Activated CD4-positive, CD25-positive, alpha-beta regulatory T cell (primary cell): ENCODE measurements at regions not wholly inside any gene's neighbourhood (a gene's known extent, or its start where the extent isn't known, plus 50 kb on each side); places are given as distances from the start of the nearest gene placed in this dataset.

Experiments used
- DNase-seq, 4 experiments: peaks; one replicate each; lab custom pipeline; 2025; lab: John Stamatoyannopoulos, UW

DNA sequence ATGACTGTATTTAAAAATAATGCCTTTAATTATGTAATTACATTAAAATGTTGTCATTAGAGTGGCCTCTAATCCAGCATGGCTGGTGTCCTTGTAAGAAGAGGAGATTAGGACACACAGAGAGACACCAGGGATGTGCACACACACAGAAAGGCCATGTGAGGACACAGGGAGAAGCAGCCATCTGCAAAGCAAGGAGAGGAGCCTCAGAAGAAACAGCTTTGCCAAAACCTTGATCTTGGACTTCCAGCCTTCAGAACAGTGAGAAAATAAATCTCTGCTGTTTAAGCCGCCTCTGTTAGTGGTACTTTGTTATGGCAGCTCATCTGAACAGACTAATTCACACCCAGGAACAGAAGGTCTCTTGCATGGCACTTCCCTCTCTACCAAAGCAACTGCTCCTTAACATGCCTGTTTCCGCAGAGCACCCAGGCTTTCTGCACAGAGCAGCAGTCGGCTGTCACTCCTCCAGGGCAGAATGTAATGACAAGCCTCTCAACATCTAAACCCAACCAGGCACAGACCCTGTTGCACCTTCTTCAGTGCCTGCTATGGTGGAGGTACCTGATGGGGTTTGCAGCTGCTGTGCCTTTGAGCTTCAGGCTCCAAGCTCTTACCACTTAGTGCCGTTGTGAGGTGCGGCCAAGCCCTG, 377.7 kb downstream of the TDRD15 start:
- DNase-seq, result no peak

DNA sequence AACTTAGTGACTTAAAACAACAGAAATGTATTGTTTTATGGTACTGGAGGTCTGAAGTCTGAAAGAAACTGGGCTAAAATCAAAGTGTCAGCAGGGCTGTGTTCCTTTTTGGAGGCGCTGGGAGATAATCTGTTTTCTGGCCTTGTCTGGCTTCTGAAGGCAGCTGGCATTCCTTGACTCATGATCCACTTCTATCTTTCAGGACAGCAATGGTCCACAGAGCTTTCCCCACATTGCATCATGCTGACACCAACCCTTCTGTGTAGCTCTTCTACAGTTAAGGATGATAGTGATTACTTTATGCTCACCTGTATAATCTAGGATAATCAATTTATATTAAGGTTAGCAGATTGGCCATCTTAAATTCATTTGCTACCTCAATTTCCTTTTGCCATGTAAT, 392.1 kb downstream of the TDRD15 start:
- DNase-seq, result no peak

DNA sequence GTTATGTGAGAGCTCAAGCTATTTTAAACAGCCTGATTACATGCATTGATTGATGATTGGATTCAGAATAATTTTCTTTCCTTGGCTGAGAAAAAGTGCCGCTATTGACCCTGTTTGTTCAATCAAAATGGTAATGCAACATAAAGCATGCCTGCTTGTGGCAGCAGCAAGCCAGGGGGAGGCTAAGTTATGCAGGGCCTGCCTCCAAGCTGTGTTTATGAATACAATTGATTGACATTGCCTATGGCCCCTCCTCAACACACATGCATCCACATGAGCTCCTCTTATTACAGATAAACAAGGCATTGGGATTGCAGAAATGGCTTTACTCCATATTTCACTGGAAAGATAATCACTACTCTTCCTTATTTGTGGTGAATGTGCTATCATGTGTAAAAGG, 395.6 kb downstream of the TDRD15 start:
- no peak for DNase-seq

DNA sequence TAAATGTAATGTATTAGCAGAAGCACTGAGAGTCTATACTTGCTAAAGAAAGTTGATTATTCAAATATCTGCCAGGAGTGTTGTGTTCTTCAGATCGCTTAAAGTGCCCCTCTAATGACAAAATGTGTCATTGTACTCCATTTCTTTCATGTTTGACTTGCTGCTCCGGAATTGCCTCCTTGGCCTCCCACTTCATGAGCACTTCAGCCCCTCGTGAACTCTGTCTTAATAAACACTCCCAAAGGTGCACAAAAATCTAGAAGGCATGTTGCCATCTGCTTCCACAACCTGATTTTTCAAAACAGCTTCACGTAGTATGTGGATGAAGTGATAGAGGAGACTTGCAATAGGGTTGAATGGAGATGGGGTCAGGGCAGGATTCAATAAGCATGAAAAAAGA, 396.1 kb downstream of the TDRD15 start:
- DNase-seq, result no peak

DNA sequence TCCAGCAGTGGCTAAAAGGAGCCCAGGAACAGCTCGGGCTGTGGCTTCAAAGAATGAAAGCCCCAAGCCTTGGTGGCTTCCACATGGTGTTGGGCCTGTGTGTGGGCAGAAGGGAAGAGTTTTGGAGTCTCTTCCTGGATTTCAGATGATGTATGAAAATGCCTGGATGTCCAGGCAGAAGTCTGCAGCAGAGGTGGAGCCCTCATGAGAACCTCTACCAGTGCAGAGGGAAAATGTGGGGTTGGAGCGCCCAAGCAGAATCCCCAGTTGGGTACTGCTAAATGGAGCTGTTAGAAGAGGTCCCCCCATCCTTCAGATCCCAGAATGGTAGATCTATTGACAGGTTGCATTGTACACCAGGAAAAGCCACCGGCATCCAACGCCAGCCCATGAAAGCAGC, 412.1 kb downstream of the TDRD15 start:
- no peak for DNase-seq

DNA sequence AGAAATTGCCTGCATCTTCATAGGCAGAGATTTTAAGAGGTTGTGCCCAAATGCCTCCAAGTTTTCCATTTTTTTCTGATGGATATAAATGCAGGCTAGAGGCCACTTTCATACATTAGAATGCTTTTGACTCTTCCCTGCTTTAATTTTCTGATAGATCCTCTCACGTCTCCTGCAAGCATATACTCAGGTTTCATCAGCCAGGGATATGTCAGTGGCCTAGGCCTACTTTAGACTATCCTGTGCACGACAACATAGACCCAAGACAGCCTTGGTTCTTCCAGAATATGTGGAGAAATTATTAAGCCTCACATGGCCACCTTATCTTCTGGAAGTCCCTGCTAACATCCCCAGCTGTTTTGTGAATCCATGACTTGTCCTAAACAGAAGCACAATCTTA, 415.9 kb downstream of the TDRD15 start:
- DNase-seq, result no peak

DNA sequence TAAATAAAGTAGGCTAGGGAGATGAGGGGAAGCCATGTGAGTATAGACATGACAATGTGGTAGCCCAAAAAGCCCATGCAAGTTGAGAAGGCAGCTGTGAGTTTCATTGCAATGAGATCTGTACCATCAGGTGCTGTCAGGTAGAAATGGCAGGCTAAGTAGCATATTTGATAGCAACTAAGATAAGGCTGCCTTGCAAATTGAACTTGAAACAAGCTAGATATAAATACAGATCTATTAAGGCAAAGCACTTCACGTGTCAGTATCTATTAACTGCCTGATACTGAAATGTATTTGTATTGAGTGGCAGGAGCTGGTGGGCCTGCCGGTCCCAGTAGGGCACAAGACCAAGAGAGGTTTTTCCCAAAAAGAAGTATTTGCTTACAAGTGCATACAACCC, 419.9 kb downstream of the TDRD15 start:
- no peak for DNase-seq

DNA sequence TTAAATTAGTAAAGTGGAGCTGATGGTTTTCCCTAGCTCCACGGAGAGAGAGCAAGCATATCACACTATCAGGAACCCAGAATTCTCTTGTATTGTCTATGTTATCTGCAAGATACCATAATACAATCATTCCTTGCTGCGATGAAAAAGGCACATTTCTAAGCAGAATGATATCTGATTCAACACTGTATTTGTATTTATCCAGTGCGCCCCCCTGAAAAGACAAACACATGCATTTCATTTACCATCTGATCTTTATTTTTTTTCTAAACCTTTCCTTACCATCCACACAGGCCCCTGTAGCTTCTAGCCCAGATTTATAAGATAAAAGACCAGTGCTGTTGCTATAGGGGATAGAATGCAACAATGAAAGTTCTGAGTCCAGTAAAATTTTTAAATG, 420.6 kb downstream of the TDRD15 start:
- no peak for DNase-seq

DNA sequence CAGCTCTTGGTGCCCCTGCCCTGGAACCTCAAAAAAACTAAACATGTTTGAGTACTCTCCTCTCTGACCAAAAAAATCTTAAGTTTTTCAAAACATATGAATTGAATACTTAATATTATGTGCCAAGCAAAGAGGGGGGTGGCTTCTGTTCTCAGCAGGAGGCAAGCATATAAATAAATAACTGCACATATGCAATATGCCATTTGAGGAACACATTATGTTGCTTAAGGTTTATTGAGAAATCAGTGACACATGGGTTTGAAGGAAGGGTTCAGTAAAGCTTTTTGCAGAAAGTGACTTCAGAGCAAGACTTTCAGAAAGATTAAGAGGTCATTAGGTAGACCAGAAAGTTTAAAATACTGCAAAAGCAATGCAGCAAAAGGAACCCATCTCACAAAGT, 429.2 kb downstream of the TDRD15 start:
- no peak for DNase-seq

DNA sequence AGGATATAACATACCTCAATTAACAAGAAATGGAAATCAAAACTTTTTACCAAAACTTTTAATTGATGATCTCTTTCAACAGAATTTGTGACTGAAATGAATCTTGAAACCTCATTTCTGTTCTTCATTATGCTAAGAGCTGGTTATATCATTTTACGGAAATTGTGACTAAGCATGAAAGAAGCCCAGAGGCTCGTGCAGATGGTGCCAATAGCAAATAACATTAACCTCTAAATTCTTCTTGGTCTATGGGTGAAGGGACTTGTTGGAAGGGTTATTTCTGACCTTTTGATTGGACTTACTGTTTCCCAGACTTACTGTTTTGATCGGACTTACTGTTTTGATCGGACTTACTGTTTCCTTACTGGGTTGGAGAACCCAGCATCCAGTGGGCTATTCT, 435.6 kb downstream of the TDRD15 start:
- DNase-seq, result no peak

DNA sequence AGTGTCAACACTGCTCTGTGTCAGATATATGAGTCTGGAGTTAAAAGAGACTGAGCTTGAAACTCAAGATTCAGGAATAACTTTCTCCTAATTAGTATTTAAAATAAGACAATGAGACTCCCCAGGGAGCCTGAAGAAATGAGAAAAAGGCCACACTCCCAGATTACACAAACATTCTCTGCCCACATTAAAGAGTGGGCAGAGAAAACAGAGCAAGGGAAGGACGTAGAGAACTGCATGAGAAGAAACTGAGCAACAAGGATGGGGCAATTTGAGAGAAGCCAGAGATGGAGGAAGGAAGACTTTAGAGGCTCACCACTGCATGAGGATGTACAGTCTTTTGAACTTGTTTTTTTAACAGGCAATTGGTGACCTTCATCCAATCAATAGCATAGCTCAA, 438.2 kb downstream of the TDRD15 start:
- no peak for DNase-seq

DNA sequence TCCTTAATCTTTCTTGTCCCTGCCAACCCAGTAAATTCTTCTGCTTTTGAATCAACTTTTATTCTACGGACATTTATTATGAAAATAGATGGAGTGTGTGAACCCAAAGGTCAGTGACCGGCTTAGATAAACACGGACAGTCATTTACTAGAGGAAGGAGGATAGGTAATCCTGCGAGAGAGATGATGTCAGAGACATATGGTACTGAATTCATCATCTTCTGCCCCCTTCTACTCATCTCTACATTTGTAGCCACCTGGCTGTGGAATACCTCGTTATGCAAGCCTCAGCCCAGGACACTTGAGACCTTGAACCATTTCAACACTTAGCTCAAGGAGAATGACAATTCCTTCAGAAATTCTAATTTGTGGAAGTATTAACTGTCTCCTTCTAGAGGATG, 443.6 kb downstream of the TDRD15 start:
- DNase-seq, result no peak

DNA sequence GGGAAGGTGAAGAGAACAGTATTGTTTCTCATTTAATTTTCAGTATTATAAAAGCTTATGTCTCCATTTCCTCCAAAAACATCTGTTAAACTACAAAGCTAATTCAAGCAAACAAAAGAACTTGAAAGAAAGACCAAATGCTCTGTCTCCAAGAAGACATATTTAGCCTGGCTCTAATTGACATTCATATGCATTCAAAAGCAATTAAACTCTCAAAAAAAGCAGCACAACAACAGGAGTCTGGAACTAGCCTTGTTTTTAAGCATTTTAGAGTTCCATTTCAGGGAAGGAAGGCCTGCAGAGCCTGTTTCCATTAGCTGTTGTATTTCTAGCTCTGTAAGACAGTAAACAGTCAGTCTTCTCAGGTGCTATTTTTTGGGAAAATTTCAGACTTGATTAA, 447.9 kb downstream of the TDRD15 start:
- DNase-seq, result no peak

DNA sequence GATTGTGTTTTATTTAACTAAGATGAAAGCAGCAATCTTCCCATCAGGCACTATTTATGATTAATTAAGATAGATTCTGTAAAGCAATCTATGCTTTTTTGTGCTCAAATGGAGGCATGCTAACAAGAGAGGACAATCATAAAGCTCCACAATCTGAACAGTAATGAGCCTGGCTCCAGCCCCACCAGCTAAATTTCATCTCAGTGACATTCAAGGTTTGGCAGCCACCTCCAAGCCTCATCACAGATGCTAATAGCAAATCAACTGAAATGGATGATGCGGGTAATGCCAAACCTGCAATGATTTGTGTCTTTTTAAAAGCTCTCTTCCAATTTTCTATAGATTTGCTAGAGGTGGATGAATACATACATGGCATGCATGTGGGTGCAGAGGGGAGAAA, 456.6 kb downstream of the TDRD15 start:
- no peak for DNase-seq

DNA sequence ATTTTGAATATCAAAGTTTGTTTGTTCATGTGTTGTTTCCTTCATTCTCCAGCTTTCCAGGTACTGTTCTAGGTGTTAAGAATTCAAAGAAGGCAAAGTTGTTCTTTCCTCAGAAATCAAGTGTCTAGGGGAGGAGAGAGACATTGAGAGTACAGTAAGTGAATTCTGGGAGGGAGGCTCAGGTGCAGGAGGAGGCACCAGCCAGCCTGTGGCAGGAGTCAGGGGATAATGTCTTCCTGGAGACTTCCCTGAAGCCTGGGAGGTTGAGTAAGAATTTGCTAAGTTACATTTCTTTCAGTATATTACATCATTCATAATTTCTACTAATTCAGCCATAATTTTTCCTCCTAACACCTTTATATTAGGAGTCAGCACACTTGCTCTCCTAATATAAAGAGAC, 462.1 kb downstream of the TDRD15 start:
- DNase-seq, result no peak

DNA sequence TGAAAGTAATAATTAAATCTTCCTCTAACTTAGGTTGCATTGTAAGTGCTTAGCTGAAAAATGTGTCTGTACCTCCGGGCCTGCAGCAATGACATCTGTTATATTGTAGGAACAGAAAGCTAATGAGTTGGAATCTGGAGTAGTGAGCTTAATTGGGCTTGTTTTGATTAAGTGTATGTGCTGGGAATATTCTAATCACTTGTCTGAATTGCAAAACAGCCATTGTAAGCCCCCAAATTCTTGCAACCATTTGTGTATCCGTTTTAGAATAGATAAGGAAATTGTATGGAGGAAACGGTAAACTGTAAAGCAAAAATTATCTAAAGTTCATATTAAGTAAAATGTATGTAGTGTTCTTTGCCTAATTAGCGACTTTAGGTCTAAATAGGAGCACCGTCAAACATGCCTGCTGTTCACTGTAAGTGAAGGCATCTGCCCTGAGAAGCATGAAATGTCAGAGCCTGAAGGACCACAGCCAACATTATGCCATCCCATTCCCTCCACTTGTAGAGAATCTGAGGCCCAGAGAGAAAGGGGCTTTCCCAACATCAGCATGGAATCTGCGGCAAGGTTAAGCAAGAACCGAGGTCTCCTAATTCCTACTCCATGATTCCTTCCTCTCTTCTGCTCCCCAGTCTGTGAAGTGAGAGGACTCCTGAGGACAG, 466.4 kb downstream of the TDRD15 start:
- DNase-seq, result no peak

DNA sequence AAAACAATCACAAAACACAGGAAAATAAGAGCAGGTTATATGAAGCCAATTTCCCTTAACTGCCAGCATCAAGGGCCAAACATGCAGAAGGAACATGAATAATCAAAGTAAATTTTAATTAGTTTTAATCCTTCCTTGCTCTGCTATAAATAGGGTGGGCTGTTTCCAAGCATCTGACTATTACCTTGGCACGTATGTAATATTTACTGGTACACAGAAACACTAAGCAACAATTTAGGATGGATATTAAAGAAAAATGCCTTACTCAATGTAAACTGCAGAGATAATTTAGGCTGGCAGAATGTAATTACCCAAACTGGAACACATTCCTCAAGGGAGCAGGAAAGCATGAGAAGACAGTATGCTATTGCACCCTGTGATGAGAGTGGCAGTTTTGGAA, 468.2 kb downstream of the TDRD15 start:
- DNase-seq, result no peak

DNA sequence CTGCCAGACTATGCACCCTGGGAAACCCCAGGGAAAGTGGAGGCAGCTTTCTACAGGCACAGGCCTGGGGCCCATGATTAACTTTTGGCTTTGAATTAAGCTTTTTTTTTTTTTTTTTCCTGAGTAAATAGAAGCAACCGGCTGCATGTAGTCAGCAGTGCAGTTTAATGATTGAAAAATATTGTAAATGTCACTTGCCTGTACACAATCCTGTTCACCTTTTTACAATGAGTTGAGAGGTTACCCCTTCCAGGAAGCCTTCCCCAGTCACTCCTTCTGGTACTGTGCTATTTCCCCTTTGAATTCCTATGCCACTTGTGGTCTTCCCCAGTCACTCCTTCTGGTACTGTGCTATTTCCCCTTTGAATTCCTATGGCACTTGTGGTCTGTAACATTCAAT, 475.6 kb downstream of the TDRD15 start:
- no peak for DNase-seq

DNA sequence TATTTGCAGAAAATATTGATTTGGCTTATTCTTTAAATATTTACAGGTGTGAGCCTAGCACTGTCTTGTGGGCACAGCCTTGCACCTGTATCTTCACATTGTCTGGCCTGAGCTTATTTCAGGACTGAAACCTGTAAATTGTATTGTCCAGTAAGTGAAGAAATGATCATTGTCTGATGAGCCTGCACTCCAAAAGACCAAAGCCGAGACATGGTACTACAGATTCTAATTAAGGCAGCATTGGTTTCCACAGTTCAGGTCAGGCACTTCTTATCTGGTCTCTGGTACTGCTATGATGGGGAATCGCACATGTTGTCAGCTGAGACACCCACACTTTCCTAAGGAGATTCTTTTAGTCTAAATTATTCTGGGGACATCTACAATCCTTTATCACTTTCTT, 479.0 kb downstream of the TDRD15 start:
- no peak for DNase-seq

DNA sequence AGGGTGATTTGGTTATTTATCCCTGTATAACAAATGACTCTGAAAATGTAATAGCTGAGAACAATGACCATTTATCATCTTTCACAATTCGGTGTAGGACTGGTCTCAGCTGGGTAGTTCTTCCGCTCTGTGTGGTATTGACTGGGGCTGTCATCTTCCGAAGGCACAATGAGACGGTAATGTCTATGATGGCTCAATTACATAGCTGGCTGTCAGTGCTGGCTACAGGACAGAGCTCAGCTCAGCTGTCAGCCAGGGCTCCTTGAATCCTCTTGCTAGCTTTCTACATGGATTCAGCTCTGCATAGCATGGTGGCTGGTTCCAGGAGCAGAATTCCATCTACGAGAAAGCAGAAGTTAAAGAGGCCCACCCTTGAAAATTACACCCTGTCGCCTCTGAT, 483.8 kb downstream of the TDRD15 start:
- DNase-seq, result no peak

DNA sequence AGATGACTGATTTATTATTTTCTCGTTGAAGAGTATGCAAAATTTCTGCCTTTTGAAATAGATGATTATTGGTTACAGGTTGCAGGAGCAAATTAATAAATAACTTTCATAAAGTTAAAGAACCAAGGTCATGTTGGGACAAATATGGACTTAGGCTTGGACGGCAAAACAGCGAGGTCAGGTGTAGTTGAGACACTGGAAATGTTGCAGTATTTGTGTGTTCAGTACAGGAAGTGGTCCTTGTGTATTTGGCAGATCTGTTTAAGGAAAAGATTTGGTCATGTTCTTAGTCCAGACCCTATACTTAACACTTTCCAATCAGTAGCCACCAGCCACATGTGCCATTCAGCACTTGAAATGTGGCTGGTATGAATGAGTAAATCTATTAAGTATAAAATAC, 486.5 kb downstream of the TDRD15 start:
- DNase-seq, result no peak

DNA sequence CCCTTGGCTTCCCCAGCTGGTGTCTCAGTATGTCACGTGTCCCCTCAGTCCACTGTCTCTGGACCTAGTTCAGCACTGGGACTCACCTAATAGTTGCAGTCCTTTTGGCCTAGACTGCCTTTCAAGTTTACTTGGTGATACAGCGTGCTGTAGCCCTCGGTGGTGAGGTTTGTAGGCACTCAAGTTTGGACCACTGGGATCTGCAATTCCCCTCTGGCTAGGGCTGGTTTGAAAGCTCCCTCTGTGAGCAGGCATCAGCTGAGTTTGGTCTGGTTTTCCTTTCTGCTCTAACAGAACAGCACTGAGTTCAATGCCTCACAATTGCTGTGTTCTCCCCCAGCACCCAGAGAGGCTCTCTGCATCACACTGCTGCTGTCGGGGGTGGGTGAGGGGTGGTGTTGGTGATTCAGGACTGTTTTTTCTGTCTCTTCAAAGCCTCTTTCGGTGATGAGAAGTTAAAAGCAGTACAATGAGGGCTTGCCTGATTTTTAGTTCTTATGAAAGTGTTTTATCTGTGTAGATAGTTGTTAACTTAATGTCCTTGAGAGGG, 494.2 kb downstream of the TDRD15 start:
- no peak for DNase-seq

DNA sequence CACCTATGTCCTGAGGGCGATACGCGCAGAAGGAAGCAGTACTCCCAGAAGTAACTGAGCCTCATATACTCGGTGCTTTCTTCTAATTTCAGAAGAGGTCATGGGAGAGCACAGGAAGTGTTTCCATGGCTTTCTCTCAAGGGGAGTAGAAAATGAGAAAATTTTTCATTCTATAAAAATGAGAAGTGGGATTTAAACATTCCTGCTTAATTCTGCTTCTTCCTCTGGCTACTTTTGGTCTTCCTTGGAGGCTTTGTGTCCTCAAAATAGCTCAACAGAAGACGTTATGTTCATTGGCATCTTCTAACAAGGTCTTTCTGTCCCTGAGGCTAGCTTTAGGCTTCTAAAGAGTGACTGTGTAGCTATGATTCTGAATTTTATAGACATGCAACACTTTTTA, 497.0 kb downstream of the TDRD15 start:
- DNase-seq, result no peak

DNA sequence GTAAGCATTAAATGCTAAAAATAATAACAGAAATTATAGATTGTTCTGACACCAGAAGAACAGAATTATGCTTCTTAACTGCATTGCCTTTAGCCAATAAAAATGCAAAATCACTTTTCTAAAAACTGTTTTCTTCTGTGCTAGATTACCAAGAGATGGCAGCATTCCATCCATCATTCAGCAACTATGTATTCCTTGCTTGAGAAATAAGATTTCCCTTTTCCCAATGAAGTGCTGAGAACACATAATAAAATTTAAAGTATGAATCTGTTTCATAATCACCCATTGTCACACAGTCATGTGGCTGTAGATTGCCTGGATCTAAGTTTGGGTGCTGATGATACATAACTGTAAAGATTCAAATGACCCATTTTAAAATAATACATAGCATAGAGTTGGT, 504.2 kb downstream of the TDRD15 start:
- DNase-seq, result no peak
